GM19463 (cell line): ENCODE measurements at regions not wholly inside any gene's neighbourhood (a gene's known extent, or its start where the extent isn't known, plus 50 kb on each side); places are given as distances from the start of the nearest gene placed in this dataset.

Experiments
- ATAC-seq: cut with Tn5 transposase; IDR thresholded peaks from one replicate; pipeline ENCODE4 v1.9.1; 2021; ENCODE audit warnings: mild to moderate bottlenecking, moderate library complexity; ENCODE audit not compliant: unreplicated experiment

DNA sequence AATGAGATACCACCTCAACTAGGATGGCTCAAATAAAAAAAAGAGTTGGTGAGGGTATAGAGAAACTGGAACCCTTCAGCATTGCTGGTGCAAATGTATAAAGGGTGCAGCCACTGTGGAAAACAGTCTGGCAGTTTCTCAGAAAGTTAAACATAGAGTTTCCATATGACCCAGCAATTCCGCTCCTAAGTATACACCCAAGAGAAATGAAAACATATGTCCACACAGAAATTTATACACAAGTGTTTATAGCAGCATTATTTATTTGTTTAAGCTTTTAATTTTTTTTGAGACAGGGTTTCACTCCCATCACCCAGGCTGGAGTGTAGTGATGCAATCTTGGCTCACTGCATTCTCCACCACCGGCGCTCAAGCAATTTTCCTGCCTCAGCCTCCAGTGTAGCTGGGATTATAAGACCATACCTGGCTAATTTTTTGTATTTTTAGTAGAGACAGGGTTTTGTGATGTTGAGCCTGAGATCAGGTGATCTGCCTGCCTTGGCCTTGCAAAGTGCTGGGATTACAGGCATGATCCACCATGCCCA, 118.2 kb upstream of the KIF5B start:
- ATAC-seq, result no peak

DNA sequence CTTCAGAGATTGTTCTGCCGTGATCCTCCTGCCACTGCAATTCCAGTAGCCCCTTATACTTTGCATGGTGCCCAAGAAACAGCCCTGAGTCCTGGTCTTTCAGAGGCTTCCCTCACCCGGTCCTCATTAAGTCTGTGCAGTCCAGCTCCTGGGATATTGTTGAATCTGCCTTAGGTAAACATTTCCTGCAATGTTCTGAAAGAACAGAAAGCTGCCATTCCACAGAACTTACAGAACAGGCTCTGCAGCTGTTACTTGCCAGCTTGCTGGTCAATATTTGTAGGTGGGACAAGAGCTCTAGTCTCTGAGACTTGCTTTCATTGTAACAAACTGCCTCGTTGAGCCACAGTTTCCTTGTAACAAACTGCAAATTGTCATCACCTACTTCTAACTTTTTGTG, 115.0 kb upstream of the KIF5B start:
- ATAC-seq, result no peak

DNA sequence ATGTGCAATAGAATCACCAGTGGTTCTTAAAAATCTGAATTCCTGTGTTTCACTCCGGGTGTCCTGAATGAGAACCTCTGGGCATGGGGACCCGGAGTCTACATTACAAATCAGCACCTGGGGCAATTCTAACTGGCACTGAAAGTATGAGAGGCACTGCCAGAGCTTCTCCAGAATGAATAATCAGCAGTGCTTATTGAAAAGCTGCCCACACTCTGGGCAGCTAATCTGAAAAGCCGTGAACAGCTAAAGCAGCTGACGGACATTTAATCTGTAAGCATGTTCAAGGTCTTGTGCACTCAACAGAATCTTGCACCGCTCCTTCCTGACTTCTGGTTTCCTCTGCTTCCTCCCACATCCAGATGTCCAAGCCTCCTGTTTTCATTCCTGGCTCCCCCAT, 113.3 kb upstream of the KIF5B start:
- no peak for ATAC-seq

DNA sequence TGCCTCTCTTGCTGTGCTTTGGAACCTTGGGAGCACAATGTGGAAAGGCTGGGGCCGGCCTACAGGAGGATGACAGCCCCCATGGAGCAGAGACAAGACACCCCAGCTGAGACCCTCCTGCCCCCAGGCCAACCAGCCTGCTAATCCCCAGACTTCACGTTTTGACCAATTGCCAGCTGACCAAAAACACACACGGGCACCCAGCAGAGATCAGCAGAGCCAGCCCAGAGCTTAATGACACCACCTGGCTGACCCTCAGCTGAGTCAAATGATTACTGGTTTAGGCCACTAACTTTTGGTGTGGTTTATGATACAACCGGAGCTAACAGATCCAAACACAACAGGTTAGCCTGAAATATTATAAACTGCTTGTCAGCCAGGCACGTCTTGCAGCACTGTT, 111.2 kb upstream of the KIF5B start:
- peak; percentile 83 for ATAC-seq

DNA sequence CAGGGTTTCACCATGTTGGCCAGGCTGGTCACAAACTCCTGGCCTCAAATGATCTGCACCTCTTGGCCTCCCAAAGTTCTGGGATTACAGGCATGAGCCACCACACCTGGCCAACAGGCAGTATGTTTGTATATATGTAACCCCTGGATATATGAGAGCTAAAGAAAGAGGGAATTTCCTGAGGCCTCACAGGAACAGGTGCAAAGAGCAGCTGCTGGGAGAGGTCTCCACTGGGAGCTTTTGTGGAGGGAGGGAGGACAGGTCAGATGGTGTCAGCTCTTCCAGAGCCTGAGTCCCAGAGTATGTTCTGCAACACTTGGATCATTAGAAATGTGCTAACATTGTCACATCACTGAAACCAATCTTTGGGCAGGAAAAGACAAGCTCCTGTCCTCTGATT, 110.1 kb upstream of the KIF5B start:
- no peak for ATAC-seq

DNA sequence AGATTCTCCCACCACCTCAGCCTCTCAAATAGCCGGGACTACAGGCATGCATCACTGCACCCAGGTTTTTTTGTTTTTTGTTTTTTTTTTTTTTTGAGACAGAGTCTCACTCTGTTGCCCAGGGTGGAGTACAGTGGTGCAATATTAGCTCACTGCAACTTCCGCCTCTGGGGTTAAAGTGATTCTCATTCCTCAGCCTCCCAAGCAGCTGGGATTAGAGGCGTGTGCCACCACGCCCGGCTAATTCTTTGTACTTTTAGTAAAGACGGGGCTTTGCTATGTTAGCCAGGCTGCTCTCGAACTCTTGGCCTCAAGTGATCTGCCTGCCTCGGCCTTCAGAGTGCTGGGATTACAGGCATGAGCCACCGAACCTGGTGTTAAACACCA, 107.5 kb upstream of the KIF5B start:
- ATAC-seq, result no peak

DNA sequence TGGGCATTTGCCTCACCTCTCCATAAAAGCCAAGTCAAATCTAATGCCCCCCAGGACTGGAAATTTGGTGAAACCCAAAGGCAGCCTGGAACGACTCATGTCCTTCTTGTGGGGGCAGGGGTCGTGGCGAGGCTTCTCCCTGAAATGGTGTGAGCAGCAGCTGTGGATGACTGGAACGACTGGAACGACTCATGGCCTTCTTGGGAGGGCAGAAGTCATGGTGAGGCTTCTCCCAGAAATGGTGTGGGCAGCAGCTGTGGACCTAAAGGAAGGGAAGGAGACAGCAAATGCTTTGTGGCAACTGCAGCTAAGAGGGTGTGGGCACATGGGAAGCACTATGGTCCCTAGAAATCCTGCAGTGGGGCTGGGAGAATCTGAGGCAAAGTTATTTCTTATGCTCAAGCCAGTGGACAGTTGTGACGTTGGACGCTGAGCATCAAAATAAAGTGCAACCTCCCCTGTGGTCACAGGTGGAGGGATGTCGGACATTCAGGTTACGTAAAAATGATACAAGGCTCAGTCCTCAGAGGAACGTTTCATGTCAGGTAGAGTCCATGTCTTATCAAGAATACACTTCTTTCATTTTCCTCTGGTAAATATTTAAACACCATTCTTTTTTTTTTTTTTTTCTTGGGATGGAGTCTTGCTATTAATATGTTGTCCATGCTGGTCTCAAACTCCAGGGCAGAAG, 107.0 kb upstream of the KIF5B start:
- ATAC-seq, result no peak

DNA sequence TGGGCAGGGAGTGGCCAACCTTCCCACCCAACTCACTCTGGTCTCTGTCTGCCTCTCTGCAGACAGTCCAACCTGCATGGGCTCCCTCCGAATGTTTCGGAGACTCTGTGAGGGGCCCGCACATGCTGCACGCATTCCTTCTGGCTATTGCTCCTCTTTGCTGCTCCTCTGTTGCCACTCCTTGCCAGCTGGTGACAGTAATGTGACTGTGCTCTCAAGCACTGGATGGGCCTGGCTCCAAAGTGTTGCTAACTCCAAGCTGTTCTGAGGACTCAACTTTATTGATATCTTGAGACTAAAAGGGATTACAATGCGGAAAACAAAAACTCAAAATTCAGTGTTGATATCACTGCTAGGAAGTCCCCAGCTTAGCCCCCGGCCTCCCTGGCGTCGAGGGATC, 105.4 kb upstream of the KIF5B start:
- ATAC-seq, result no peak

DNA sequence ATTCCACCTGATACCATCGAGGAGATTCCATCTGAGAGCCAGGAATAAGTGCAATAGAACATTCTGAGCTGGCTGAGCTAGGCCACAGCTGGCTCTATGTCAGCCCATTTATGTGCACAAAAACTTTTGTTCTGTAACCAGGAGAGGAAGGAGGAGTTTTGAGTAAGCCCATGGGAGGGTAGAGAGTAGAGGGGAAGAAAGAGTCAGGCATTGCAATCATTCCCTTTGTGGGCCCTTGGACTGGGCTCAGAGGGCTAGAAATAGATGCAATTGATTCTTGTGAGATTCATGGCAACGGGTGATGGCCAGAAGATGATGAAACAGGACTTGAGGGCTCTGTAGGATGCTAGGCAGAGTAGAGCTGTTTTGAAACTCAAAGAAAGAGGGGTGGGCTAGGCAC, 104.6 kb upstream of the KIF5B start:
- ATAC-seq, result no peak

DNA sequence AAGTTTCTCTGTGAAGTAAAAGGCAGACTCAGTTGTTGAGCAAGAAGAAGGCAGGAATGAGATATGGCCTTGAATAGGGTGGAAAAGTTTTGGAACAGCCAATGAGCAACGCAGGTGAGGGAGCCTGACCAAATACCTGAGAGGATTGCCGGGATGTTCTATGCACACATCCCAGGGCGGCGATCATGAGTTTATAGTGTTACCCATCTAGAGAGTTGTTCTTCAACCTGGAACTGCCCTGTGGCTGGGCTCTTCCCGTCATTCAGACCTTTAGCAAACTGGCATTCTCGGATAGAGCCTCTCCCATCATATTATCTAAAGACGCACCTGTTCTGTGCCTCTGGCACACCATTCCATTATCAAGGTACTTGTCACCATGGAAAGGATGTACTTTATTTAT, 103.0 kb upstream of the KIF5B start:
- ATAC-seq, result no peak

DNA sequence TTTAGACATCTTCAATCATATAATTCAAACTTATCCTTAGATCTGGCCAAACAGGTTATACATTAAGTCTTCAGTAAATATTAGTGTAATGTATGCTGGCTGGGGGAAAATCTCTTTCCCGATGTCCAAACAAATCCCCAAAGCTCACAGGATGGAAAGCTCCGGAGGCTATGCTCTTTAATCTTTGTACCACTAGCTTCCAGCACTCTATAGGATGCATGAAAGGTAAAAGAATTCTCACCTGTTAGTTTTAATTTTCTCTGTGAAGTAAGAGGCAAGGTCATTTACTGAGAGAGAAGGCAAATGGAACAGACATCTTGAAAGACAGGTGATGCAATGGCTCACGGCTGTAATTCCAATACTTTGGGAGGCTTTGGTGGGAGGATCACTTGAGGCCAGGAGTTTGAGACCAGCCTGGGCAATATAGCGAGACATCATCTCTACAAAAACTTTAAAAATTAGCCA, 99.8 kb upstream of the KIF5B start:
- no peak for ATAC-seq

DNA sequence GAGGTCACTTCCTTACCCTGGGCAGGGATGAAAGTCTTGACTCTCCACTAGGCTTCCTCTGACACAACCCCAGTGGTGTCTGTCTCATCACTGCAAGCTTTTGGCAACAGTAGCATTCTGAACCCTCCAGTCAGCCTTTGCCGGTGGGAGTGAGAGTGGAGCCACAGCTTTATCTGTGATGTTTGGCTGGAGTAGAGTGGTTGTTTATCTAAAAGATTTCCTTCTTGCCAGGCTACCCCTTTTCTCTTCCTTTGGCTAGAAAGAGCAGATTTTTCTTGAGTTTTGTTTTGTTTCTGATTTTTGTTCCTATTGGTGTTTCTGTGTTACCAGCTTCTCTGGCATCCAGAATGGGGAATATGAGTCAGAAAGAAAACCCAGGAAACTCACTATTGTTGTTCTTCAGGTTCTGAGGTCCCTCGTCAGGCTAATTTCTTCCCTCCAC, 98.9 kb upstream of the KIF5B start:
- ATAC-seq, result no peak

DNA sequence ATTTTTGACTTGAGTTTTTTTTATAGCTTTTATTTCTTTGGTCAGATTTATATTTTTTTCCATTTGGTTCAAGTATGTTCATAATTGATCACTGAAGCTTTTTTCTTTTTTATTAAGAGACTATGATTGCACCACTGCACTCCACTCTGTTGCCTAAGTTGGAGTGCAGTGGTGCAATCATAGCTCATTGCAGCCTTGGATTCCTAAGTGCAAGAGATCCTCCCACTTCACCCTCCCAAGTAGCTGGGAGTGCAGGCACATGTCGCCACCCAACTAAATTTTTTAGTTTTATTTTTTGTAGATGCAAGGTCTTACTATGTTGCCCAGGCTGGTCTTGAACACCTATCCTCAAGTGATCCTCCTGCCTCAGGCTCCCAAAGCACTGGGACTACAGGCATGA, 97.7 kb upstream of the KIF5B start:
- no peak for ATAC-seq

DNA sequence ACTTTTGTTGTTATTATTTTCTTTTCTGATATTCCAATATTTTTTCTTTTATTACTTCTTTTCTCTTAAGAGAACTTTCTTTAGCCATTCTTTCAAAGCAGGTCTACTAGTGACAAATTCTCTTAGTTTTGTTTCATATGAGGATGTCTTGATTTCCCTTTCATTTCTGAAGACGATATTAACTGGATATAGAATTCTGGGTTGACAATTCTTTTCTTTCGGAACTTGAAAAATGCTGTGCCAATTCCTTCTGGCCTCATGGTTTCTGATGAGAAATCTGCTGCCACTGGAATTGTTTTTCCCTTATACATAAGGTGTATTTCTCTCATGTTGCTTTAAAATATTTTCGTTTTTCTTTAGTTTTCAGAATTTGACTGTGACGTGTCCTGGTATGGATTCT, 97.0 kb upstream of the KIF5B start:
- ATAC-seq, result no peak

DNA sequence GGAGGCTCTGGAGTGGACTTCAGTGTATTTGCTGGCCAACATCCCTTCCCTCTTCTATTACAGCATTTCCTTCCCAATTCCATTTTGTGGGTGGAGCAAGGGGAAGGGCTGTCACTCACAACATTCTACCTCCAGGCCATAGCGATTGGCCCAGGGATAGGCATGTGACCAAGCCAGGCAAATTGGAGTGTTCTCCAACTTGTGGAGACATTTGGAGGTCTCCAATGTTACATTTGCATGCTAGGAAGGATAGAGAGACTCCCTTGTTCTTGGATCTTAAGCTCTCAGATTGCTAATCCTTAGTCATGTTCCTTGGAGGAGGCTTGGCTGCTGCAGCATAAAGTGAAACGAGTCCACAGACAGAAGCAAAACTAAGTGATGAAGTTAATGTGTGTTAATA, 95.6 kb upstream of the KIF5B start:
- no peak for ATAC-seq

DNA sequence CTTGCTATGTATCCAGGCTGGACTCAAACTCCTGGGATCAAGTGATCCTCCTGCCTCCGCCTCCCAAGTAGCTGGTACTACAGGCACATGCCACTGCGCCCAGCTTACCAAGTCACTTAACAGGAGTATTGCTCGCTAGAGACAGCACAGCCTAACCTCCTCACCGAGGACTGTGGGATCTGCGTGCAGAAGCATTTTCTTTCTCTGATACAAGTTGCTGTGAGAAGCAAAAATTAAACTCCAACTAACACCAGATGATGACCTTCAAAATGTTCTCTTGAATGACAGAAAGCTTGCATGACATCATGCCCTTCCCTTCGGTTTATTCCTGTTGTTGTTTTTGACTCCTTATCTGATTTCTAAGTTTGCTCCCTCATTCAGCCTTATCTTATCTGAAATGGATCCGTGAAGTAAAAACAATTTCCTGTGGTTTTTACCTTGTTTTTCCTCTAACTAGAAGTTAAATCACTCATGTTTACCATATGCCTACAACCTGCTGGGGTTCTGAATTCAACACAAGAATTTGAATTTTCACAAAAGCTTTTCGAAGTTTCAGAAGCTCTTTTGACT, 94.4 kb upstream of the KIF5B start:
- no peak for ATAC-seq

DNA sequence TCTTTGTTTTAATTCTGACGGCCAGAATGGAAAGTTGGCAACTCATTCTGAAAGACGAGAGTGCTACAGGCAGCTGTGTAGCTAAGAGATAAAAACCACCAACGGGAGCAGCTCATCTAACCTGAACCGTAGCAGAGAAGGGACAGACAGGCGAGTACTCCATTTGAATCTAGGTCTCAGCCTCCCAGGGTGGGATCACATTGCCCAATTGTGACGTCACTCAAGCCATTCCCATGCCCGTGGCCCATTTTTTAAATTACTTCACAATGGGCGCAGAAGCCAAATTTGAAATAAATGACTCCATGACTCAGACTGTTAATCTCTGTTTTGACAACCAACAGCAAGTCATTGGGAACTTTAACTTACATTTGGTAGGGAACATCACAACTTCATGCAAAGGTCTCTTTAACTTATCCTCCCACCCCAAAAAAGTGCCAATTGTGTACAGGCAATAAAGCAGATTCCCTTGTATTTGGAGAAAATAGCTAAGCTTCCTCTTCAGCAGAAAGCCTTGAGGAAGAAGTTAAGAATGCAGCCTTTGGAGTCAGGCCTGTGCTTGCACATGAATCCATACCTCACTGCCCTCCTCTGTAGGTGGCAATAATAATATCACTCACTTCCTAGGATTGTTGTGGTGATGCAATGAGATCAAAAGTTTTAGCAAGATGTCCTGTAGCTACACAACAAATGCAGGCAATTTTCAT, 93.2 kb upstream of the KIF5B start:
- peak; percentile 95 for ATAC-seq

DNA sequence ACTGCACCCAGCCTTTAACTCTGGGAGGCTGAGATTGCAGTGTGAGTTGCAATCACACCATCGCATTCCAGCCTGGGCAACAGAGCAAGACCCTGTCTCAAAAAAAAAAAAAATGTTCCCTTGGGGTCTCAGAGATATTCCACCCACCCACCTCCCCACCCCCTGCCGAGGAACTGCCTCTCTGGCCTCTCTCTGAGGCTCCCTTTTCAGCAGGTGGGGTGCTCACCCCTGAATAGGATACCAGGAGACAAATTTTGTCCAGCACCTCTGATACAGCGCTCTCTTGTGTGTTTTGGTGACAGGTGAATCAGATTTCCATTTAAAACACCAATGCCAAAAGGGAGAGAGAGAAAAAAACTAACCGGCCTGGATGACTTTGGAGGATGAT, 92.6 kb upstream of the KIF5B start:
- peak; percentile 22 for ATAC-seq

DNA sequence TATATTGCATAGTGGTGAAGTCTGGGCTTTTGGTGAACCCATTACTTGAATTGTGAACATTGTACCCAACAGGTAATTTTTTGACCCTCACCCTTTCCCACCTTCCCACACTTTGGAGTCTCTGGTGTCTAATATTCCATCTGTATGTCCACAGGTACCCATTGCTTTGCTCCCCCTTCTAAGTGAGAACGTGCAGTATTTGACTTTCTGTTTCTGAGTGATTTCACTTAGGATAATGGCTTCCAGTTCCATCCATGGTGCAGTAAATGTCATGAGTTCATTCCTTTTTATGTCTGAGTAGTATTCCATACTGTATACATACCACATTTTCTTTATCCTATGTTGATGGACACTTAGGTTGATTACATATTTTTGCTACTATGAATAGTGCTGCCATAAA, 91.5 kb upstream of the KIF5B start:
- no peak for ATAC-seq

DNA sequence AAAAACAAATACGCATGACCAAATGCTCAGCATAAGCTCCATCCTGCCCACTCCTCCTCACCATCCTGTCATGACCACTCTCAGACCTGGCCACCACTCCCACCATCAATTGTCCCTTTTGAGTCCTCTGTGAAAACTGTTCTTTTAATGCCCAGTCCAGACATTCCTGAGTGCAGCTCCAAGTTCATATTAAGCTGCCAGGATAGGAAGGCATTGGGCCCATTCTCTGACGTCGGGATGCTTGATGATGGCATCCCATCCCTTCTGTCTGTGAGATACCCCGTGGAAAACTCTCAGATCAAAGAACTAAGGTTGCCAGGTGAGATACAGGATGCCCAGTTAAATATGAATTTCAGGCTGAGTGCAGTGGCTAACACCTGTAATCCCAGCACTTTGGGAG, 89.9 kb upstream of the KIF5B start:
- ATAC-seq, result no peak

DNA sequence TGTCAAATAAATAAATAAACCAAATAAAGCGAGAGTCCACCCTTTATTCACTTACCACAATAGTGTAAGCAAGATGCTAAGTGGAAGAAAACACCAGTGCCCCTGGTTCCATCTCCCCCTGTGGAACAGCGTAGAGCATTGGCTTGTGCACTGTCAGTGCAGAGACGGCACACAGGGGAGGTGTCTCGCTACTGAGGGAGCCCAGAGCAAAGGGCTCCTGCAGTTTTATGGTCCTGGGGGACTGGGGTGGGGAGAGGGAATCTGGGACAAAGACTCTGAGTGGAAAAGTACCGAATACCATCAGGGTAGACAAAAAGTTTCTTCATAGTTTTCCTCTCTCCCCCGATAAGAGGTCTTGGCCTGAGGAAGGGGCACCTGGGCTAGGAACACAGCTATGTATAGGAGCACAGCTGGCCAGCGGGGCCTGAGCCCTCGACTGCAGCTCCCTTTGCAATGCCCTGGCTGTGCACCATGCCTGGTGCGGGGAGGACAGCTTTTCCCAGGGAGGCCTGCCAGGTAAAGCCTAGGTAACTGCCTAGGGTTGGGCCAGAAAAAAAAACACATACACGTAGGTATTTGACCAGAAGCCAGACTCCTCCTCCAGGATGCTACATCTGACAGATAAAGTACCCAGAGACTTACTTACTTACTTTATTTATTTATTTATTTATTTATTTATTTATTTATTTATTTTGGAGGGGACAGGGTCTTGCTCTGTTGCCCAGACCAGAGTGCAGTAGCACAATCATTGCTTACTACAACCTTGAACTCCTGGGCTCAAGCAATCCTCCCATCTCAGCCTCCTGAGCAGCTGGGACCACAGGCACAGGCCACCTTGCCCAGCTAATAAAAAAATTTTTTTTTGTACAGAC, 88.8 kb upstream of the KIF5B start:
- ATAC-seq, result no peak
